GM19023 (cell line): ENCODE measurements at regions not wholly inside any gene's neighbourhood (a gene's known extent, or its start where the extent isn't known, plus 50 kb on each side); places are given as distances from the start of the nearest gene placed in this dataset.

ENCODE experiments used
- ATAC-seq: cut with Tn5 transposase; IDR thresholded peaks from one replicate; pipeline ENCODE4 v1.9.1; 2021; ENCODE audit warnings: mild to moderate bottlenecking, moderate library complexity; ENCODE audit not compliant: unreplicated experiment

DNA sequence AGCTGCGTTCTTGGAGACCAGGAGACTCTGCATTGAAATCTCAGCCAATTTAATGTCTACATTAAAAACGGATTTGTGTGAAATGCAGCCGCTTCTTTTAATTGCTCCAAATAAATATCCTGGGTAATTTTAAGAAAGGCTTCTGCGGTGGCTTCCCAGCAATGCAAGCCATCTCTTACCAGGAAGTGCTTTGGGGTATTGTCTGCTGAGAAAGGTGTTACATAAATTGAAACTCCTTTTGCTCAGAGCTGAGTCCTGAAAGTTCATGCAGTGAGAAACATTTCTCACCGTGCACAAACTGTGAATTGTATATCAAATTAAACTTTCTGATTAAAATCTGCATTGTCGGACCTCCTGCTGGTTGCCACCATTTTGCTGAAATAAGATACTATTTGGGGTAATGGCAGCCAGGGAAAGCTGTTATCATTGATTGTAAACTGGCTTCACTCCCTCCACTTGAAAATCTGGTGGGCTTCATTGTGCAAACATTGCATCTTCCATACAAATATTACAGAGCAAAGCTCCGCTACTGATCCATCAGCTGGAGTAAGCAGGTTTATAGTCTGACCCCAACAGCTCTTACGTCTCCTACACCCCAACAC is 59.5 kb downstream of the ZIC5 start:
- ATAC-seq = no peak

DNA sequence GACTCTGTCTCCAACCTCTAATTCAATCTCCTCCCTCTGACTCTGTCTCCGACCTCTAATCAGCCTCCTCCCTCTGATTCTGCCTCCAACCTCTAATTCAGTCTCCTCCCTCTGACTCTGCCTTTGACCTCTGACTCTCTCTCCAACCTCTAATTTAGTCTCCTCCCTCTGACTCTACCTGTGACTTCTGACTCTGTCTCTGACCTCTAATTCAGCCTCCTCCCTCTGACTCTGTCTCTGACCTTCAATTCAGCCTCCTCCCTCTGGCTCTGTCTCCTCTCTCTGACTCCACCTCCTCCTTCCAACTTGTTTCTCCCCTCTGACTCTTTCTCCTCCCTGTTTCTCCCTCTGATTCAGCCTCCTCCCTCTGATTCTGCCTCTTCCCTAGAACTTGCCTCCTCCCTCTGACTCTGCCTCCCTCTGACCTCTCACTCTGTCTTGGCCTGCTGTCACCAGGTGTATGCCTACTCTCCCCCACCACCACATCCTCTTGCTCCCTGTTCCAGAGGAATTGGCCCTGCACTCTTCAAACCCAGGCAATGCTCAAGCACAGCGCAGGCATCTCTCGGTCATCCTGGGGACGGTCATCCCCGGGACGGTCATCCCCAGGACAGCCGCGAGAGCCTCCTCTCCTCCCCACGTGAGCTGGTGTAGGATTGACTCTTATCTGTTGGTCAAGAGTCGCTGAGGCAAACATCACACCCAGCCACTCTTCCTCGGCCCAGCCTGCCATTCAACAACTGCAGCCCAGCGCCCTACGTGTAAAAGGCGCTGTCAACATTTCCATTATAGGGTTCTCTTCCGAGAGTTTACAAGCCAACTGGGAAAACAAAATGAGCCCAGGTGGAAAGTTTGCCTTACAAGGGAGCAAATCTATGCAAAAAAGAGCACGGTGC is 60.2 kb downstream of the ZIC5 start:
- no peak for ATAC-seq

DNA sequence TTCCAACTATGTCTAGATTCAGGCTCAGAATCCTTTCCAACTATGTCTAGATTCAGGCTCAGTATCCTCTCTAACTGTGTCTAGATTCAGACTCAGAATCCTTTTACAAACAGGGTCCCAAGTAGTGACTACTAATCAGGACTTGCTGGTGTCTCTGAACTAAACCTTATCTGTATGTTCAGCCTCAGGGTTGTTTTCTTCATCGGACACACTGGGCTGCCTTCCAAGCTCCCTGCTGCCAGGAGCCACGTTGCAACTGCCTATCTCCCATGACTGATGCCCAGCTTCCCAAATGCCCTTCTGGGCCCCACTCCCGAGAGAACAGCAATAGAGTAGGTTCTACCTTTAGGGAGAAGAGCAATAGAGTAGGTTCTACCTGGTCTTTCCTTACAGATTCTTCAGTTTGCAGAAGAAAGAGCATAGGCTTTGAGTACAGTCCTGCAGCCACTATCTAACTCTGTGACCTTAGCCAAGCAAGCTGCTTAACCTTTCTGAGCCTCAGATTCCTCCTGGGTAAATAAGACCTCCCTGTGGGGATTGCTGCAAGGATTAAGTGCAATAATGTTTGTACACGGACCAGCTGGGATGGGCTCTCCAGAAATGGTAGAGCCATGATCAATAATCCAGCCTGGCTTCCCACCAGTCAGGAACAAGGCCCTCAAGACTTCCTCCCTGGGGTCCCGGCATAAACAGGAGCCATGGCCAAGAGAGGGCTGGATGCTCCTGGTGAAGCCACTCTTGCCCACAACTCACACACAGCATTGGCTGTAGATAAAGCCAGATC is 61.5 kb downstream of the ZIC5 start:
- ATAC-seq = no peak

DNA sequence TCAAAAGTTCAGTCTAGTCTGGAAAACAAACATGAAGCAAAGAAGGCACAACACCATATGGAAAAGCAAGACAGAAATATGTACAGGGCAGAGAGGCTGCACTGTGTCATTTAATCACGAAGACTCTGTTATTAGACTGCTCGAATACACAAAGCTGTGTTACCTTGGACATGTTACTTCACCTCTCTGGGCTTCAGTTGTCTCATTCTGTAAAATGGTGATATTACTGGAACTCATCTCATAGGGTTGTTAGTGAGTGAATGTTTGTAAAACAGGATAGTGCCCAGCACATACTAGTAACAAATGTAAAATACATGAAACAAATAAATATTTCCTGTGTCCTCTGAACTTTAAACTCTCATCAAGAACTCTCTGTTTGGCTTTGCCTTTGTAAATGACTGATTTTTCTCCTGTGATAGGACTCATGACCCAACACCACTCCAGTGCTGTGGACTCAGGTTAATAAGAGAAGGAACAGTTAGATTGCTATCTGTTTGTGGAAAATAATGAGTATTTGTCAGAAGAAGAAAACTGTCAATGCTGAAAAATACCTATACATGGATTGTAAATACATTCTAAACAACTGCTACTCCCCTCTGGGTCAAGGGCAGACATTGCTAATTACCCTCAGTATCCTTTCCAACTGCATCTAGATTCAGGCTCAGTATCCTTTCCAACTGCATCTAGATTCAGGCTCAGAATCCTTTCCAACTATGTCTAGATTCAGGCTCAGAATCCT is 62.3 kb downstream of the ZIC5 start:
- no peak for ATAC-seq

DNA sequence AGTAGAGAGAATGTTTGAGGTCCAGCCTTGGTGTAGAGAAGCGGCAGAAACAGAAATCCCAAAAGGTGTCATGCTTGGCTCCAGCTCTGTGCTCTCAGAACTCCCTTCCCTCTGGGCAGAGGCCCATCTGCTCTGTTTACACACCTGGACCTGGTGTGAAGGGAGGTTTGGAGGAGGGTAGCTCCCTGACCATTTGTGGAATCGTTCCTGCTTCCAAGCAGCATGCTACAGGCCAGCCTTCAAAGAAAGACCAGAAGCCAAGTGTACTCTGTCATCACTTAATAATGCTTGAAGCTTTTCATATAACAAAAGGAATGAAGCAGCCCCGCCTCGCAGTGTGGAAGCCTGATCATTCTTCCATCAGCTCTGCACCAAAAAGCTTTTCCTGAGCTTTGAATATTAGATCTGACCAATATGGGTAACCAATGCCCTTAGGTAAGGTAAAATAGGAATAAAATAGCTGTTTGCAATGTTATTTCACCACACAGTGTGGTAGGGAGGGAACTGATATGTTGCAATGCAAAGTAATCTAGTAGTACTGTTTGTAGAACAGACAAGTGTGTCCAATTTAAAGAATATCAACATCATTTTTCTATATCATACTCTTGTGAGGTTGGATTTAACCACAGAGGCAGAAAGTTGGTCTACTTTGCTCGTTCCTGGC is 63.3 kb downstream of the ZIC5 start:
- ATAC-seq = no peak

DNA sequence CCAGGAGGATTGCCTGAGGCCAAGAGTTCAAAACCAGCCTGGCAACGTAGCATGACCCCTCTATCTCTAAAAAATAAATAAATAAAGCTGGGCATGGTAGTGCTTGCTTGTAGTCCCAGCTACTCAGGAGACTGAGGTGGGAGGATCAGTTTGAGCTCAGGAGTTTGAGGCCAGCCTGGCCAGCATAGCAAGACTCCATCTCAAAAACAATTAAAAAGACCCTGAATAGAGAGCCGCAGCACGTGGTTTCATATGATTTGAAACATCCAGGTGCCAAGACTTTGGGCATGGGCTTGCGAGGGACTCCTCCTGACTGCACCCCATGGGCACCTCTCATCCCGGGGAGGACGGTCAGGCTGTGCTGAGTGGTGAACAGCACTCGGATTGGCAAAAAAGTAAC is 63.9 kb downstream of the ZIC5 start:
- no peak for ATAC-seq

DNA sequence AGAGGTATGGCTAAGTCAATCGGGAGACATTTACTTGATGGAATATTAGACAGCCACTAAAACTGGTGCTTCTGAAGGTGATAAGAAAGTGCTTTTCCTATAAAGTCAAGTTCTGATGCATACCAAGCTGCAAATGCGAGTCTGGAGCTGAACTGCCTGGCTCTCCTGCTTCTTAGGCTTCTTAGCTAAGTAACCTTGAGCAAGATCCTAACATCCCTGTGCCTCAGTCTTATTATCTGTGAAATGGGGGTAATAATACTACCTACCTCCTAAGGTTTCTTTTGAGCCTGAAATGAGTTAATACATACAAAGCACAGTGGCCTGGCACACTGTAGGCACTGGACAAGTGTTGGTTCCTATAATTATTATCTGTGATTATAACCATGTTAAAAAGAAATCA is 64.5 kb downstream of the ZIC5 start:
- no peak for ATAC-seq

DNA sequence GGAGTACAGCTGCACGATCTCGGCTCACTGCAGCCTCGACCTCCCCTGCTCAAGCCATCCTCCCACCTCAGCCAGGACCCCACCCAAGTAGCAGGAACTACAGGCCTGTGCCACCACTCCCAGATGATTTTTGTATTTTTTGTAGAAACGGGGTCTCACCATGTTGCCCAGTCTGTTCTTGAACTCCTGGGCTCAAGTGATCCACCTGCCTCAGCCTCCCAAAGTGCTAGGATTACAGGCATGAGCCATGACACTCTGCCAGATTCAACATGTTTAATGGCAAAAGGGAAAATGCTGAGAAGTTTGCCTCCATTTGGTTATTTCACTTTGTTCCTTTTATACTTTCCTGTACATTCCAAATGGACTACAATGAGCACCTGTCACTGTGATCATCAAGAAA is 65.8 kb downstream of the ZIC5 start:
- ATAC-seq = no peak

DNA sequence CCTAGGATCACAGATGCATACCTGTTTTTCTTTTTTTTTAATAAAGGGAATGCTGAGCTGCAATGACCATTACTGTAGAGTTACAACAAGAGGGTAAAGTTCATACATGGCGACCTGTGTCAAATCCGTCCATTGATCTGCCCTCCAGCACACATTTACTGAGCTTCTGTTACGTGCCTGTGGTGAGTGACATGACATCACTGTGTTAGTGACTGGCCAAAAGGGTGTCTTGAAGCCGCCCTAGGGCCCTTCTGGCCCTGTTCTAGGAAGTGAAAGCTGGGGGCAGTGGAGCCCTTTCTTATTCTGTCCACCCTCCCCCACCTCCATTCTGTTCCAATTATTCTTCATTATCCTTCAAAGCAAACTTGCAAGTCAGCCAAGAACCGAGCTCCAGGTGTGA is 66.3 kb downstream of the ZIC5 start:
- ATAC-seq = no peak

DNA sequence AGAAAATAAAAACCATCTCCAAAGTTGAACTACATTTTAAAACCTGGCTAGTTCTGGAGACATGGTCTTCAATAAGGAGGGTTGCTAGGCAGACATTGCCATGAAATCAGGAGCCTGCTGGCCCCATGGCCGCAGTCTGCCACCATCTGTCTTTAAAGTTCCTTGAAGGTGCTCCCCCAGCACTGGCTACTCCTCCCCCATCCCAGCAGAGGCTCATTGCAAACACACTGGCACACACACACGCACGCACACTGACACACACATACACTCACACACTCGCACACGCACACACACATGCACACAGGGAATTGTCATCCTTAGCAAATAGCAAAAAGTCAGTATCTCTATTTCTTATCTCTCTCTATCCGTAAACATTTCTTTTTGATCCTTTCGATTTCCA is 68.4 kb downstream of the ZIC5 start:
- no peak for ATAC-seq

DNA sequence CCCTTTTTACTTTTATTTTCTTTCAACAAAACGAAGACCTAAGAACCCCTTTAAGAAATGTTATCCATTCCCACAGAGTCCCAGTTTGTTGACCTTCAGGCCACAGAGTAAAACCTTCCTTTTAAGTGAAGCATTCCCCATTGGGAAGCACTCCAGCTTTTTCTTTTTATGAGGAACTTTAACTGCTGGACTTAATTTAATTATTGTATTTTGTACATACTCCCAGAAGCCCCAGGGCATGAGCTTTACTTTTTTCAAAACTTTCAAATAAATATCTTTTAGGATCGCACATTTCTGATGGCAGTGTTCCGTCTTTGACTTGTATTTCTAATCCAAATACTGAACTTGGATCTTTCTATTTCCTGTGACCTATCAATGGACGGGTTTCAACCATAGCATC is 68.9 kb downstream of the ZIC5 start:
- no peak for ATAC-seq

DNA sequence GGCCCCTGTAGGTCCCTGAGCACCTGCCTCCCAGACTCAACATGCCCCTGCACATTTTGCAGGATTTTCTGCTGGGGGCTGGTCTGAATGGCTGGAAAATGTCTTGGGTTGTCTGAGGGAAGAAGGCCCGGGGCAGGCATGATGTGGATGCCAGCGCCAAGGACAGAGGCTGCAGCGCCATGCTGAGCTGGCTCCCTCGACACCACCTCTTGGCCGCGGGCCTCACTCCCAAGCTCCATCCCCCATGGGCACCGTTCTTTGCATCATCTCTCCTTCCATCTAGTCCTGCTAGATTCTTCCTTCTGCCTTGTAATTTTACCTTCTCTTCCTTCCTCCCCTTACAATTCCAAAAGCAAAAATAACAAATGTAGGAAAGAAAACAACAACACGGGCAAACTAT is 70.6 kb downstream of the ZIC5 start:
- no peak for ATAC-seq

DNA sequence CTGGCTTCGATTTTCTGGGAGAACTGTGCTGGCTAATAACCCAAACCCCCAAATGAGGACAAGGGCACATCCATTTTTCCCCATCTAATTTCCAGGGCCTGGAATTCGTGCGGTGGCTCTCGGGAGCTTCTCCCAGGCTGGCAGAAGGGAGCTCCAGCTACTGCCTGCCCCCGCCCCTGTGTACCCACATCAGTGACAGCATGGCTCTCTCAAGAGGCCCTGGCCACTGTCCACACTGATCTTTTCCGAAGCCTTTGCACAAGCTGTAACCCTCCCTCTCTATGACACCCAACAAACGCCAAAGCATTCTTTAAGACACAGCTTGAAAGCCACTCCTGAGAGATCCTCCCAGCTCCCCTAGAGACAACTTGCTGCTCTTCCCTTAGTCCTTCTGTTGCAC is 73.1 kb downstream of the ZIC5 start:
- no peak for ATAC-seq

DNA sequence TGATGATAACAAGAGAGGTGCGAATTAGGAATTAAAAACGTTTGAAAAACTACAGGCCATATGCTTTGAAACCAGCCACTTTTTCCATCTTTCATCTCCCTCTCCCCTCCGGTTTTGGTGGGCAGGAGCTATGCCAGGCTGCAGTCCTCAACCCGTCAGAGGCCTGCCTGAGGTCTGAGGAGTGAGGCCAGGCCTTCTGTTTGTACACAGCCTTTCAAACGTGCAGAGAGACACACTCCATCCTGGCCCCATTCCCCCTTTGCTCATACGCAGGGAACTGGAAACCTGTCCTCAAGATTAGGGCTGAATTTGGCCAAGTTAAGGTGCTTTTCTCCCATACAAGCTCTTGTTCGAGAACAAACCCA is 74.5 kb downstream of the ZIC5 start:
- ATAC-seq = no peak

DNA sequence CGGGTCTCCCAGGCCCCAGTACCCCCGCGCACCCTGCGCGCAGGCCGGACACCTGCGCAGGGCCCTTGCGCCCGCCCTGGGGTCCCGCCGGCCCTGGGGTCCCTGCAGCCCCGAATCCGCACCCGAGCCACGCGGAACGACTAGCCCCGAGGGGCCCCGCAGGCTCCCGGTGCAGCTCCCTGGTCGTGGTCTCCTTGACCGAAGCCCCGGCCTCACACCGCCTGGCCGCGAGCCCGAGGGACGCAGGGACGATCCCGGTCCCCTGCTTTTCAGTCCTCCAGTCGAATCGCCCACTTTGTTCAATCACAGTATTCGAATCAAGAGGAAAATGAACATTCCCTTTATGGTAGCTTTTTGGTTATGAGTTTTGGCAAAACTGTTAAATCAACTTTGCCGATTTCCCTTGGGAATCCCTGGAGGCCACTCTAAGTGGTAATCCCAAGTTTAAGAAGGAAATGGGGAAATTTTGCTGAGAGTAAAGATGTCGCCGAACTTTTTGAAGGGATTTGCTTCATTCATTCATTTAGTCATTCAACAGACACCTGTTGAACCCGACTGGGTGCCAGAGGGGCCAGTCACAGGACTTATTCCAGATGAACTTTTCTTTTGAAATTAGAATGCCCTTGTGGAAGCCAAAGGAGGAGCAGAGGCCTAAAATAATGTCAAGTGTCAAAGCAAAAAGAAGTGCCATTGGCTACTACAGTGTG is 75.0 kb downstream of the ZIC5 start:
- ATAC-seq = no peak

DNA sequence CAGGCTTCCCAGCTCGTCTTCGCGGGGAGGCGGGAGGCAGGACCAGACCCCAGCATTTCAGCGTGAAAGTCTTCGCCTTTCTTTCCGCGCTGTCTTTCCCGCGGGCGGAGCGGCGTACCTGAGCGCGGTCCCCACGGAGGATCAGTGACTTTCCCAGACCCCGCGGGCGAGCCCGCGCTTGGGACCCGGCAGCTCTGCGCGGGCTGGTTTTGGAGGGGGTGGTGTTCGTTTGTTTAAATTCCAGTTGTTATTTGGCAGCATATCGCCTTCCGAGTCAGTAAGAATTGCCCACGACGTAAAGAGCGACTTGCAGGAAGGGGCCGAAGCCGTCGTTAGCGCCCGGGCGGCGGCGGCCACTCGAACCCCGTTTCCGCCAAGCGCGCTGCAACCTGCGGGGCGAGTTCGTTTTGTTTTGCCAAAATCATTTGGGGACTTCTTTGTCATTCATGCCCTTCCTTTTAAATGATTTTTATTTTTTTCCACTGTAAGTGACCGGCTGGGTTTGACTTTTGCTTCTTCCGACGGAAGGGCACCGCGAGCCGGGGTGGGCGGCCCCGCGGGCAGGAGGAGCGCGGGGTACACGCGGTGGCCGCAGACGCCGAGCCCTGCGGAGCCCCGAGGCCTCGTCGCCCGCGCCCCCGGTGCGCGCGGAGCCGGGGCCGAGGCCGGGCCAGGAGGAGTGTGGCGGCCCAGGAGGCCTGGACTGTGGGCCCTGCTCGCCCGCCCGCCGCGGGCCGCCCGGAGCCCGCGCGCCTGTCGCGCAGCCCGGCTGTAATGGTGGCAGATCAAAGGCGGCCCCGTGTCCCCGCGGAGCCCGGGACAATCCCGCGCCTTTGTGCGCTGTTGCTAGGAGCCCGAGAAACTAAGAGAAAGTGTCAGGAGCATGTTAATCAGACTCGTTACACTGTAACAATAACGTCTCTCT is 75.9 kb downstream of the ZIC5 start:
- ATAC-seq = no peak

DNA sequence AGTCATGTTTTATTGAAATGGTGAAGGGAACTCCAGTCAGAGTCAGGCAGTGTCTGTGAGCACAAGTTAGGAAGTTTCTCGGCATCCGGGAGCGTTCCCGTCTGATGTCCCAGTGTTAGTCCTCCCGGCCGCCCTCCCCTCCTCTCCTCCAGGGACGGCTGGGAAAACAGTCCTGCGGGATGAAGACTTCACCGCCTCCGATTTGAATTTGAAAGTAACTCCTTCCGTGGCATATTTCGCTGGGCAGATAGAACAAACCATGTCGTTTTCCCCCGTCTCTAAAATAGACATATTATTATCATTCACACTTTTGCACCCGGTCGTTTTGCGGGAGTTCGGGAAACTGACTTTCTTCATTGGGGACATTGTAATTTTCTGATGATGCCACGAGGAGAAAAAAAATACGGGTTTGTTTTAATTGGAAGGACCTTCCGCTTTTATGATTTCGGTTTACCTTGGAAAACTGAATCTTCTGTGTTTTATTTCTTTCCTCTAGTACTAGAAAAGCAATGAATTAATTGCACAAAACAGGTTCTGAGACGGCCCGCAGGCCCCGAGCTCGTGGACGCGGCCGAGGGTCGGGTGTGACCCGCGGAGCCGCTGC is 76.6 kb downstream of the ZIC5 start:
- no peak for ATAC-seq

DNA sequence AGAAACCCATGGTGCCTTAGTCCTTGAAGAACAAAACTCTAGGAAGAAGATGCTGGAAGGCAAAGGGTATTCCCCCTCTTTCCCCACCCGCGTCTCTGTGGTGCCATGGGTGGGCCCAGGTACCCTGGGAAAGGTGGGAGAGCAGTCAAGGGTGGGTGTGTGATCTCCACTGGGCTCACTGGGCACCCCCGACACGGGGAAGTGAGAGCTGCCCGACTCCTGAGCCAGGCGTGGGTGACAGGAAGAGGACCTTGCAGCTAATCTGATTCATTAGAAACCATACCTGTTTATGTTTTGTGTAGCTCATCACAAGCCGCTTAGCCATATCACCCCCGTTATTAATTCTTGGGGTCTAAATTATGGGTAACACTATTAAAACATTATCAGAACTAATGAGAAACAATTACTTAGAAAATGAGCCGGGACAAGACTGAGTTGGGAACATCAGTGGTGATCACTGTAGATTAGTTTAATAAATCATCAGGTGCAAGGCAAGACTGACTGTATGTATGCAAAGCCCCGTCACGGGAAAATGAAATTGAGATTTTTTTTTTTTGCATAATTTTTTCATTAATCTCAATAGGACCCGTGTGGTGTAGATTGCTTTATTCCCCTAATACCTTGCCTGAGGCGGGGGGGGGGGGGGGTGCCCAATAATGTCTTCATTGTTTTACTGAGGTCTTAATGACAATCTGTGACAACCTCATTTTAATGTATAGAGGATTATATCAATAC is 77.3 kb downstream of the ZIC5 start:
- ATAC-seq = no peak
